Natural killer cell (primary cell): ENCODE measurements at regions not wholly inside any gene's neighbourhood (a gene's known extent, or its start where the extent isn't known, plus 50 kb on each side); places are given as distances from the start of the nearest gene placed in this dataset.
"Not testable (repeated sequence)": the region's sequence is repeated elsewhere in the genome, so short reads cannot be mapped to it uniquely, and the experiment has no call there.

Experiments
- ATAC-seq, 3 donors: fragments of 150-1000 bp in 2 of 3; fragments of 200-7000 bp in 1 of 3; cut with Tn5 transposase; 1 replicate in 1 of 3; 2 replicates in 2 of 3; pipeline ENCODE4 v1.10.0; 2021; ENCODE audit warnings: mild to moderate bottlenecking in 2 of 3, moderate library complexity in 2 of 3
- DNase-seq, 2 donors: peaks; one replicate each; pipeline versions ENCODE4 v3.0.0 to v3.0.0-alpha.2; 2013 to 2021; ENCODE audit warnings: mixed read lengths in 1 of 2
- H3K27ac ChIP-seq: one replicate; pipeline ENCODE4 v1.5.1; 2013; ENCODE audit warnings: mild to moderate bottlenecking, low read length
- H3K27me3 ChIP-seq: one replicate; pipeline ENCODE4 v1.6.1; 2013; ENCODE audit warnings: low read length; ENCODE audit not compliant: control insufficient read depth, insufficient read depth
- H3K36me3 ChIP-seq: one replicate; pipeline ENCODE4 v1.6.1; 2013; ENCODE audit warnings: low read length; ENCODE audit not compliant: control insufficient read depth, insufficient read depth
- H3K4me1 ChIP-seq: one replicate; pipeline ENCODE4 v1.6.1; 2013; ENCODE audit warnings: low read length; ENCODE audit not compliant: control insufficient read depth, insufficient read depth
- H3K4me3 ChIP-seq: one replicate; pipeline ENCODE4 v1.5.1; 2013; ENCODE audit warnings: low read length
- H3K9me3 ChIP-seq: one replicate; pipeline ENCODE4 v1.6.1; 2013; ENCODE audit warnings: low read length; ENCODE audit not compliant: control insufficient read depth, insufficient read depth
- H3K27ac Mint-ChIP-seq, 2 donors: one replicate each; pipeline ENCODE4 v1.8.0; 2022; ENCODE audit warnings: mild to moderate bottlenecking in 2 of 2, mixed read lengths in 2 of 2, moderate library complexity in 1 of 2
- H3K27me3 Mint-ChIP-seq, 2 donors: one replicate each; pipeline ENCODE4 v1.8.0; 2022; ENCODE audit warnings: low read depth in 2 of 2, mixed read lengths in 2 of 2
- H3K36me3 Mint-ChIP-seq: one replicate; pipeline ENCODE4 v1.8.0; 2022; ENCODE audit warnings: mixed read lengths
- H3K4me1 Mint-ChIP-seq, 2 donors: one replicate each; pipeline ENCODE4 v1.8.0; 2022; ENCODE audit warnings: mixed read lengths in 2 of 2
- H3K4me3 Mint-ChIP-seq: one replicate; pipeline ENCODE4 v1.8.0; 2022; ENCODE audit warnings: mild to moderate bottlenecking, moderate library complexity, mixed read lengths
- H3K9me3 Mint-ChIP-seq, 2 donors: one replicate each; pipeline ENCODE4 v1.8.0; 2022; ENCODE audit warnings: mixed read lengths in 2 of 2
- WGBS: methylation state at CpG from one replicate; pipeline ENCODE4 v1.1.7; 2013; ENCODE audit warnings: missing lambda C conversion rate; ENCODE audit not compliant: insufficient coverage; 5-methylcytosine and 5-hydroxymethylcytosine counted together
- intact Hi-C: fragments of 100-400 bp; cut with micrococcal nuclease; formaldehyde crosslinking; loops from one replicate; pipeline ENCODE4 v1.14.2; 2022
- TF ChIP-seq, protein P1 (sequence below): fragments of 200-600 bp; IDR thresholded peaks from one replicate; pipeline ENCODE4 v1.8.0; 2022; ENCODE audit warnings: antibody characterized with exemption

DNA sequence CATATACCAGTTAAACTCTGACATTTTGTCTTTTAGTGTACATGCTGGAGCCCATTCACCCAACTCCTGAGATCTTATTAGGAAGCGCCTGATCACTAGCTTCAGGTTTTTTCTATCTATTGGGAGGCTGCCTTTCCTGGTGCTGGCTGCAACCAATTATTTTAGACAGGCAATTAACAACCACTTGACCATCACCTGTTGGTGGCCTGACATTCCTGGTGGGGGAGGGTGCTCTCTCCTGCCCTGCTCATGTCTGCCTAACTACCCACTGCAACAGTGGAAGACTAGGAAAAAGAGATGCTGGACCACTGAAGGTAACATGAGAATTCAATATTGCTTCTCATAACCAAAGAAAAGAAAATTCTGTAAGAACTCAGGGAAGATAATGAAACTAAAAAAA lies 190.3 kb upstream of the GRM3 start:
- no peak overlapping the region for H3K4me3 Mint-ChIP-seq
- H3K4me1 Mint-ChIP-seq = no peaks in the 10 kb centered on the region
- no peaks in the 10 kb centered on the region for H3K27me3 Mint-ChIP-seq
- ATAC-seq (no peak), DNase-seq (no peak)
- no peak overlapping the region for H3K27ac Mint-ChIP-seq
- H3K9me3 Mint-ChIP-seq = peaks cover 4 to 8% of the 10 kb centered on the region in 2 donors
- 100% methylated on average over 1 of the region's 1 CpG for WGBS
- TF ChIP-seq, protein P1, sequence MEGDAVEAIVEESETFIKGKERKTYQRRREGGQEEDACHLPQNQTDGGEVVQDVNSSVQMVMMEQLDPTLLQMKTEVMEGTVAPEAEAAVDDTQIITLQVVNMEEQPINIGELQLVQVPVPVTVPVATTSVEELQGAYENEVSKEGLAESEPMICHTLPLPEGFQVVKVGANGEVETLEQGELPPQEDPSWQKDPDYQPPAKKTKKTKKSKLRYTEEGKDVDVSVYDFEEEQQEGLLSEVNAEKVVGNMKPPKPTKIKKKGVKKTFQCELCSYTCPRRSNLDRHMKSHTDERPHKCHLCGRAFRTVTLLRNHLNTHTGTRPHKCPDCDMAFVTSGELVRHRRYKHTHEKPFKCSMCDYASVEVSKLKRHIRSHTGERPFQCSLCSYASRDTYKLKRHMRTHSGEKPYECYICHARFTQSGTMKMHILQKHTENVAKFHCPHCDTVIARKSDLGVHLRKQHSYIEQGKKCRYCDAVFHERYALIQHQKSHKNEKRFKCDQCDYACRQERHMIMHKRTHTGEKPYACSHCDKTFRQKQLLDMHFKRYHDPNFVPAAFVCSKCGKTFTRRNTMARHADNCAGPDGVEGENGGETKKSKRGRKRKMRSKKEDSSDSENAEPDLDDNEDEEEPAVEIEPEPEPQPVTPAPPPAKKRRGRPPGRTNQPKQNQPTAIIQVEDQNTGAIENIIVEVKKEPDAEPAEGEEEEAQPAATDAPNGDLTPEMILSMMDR = no peak
- Histone ChIP-seq H3K9me3 (no peaks in the 10 kb centered on the region), H3K4me1 (no peaks in the 10 kb centered on the region), H3K36me3 (no peaks in the 10 kb centered on the region), H3K4me3 (no peak overlapping the region), H3K27ac (no peak overlapping the region), H3K27me3 (no peaks in the 10 kb centered on the region)
- intact Hi-C loops = no loop called here
- H3K36me3 Mint-ChIP-seq = no peaks in the 10 kb centered on the region

DNA sequence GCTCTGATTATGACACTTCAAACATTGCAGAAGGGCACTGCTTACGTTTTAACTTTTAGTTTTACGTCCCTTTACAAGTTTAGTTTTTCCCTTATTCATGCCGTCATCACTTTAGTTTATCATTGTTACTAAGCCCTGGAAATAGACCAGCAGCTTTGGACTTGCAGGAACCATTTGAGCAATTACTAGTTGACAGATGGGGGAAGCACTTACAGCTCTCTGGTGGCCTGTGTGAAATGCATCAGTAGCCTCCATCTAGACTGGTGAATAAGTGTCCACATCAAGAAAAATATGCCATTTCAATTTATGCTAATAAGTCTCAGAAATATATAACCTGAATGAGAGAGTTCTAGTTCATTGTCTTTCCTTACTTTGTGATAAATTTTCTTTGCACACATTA lies 194.9 kb upstream of the GRM3 start:
- TF ChIP-seq, protein P1 = no peak
- H3K36me3 Mint-ChIP-seq = no peaks in the 10 kb centered on the region
- no peak overlapping the region for H3K27ac Mint-ChIP-seq
- intact Hi-C loops = no loop called here
- H3K27me3 Mint-ChIP-seq = no peaks in the 10 kb centered on the region
- 79% methylated on average over 3 of the region's 3 CpGs for WGBS
- Histone ChIP-seq H3K9me3 (no peaks in the 10 kb centered on the region), H3K36me3 (no peaks in the 10 kb centered on the region), H3K27me3 (no peaks in the 10 kb centered on the region), H3K4me3 (no peak overlapping the region), H3K4me1 (no peaks in the 10 kb centered on the region), H3K27ac (no peak overlapping the region)
- H3K9me3 Mint-ChIP-seq = peaks cover 12 to 16% of the 10 kb centered on the region in 2 donors
- H3K4me1 Mint-ChIP-seq = no peaks in the 10 kb centered on the region
- ATAC-seq (no peak), DNase-seq (no peak)
- no peak overlapping the region for H3K4me3 Mint-ChIP-seq

DNA sequence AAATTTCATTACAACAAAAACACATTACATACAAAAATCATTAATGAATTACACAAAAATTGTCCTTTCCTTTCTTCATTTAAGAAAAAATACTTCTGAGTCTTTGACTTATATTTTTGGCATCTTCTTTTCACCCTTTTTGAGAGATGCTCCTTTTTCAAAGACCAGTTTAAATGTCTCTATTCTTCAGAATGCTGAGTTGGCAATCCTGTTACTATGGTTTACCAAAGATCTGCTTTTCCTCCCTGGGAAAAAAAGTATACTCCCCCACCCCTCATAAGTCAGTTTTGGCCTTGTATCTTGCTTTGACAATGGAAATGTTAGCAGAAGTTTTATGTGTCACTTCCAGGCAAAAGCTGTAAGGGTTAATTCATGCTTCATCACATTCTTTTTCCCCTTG lies 198.4 kb upstream of the GRM3 start:
- H3K4me1 ChIP-seq = no peaks in the 10 kb centered on the region
- H3K9me3 ChIP-seq = no peaks in the 10 kb centered on the region
- H3K27me3 Mint-ChIP-seq = no peaks in the 10 kb centered on the region
- H3K36me3 Mint-ChIP-seq = no peaks in the 10 kb centered on the region
- intact Hi-C loops = no loop called here
- H3K4me1 Mint-ChIP-seq = no peaks in the 10 kb centered on the region
- TF ChIP-seq, protein P1 = no peak
- no peak overlapping the region for H3K27ac ChIP-seq
- H3K27ac Mint-ChIP-seq = no peak overlapping the region
- no peaks in the 10 kb centered on the region for H3K36me3 ChIP-seq
- ATAC-seq = no peak
- DNase-seq = no peak
- no peak overlapping the region for H3K4me3 Mint-ChIP-seq
- H3K27me3 ChIP-seq = no peaks in the 10 kb centered on the region
- H3K9me3 Mint-ChIP-seq = peaks cover 15 to 17% of the 10 kb centered on the region in 2 donors
- H3K4me3 ChIP-seq = no peak overlapping the region

DNA sequence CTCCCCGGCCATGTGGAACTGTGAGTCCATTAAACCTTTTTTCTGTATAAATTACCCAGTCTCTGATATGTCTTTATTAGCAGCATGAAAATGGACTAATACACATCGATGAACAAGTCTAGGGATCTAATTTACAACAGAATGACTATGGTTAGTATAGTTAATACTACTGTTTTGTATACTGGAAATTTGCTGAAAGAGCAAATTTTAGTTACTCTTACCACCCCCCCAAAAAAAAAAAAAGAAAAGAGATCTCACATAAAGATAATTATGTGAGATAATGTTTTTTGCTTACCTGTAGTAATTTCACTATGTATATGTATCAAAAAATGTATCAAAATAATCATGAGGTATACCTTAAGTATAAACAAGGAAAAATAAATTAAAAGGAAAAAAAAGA lies 199.5 kb upstream of the GRM3 start:
- TF ChIP-seq, protein P1 = no peak
- Mint-ChIP-seq H3K27ac (no peak overlapping the region), H3K36me3 (no peaks in the 10 kb centered on the region), H3K27me3 (no peaks in the 10 kb centered on the region), H3K4me1 (no peaks in the 10 kb centered on the region), H3K9me3 (peaks cover 15% of the 10 kb centered on the region in 2 donors), H3K4me3 (no peak overlapping the region)
- ATAC-seq (no peak), DNase-seq (no peak)
- H3K27me3 ChIP-seq = no peaks in the 10 kb centered on the region
- H3K4me3 ChIP-seq = no peak overlapping the region
- no peaks in the 10 kb centered on the region for H3K9me3 ChIP-seq
- no peaks in the 10 kb centered on the region for H3K36me3 ChIP-seq
- no peaks in the 10 kb centered on the region for H3K4me1 ChIP-seq
- 89% methylated on average over 1 of the region's 2 CpGs for WGBS
- no peak overlapping the region for H3K27ac ChIP-seq
- intact Hi-C loops = no loop called here

DNA sequence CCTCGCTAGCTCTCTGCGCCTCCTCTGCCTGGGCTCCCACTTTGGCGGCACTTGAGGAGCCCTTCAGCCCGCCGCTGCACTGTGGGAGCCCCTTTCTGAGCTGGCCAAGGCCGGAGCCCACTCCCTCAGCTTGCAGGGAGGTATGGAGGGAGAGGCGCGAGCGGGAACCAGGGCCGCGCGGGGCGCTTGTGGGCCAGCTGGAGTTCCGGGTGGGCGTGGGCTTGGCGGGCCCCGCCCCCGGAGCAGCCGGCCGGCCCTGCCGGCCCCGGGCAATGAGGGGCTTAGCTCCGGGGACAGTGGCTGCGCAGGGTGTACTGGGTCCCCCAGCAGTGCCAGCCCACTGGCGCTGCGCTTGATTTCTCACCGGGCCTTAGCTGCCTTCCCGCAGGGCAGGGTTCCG lies 203.3 kb upstream of the GRM3 start:
- ATAC-seq, H3K36me3 ChIP-seq, H3K27me3 ChIP-seq, H3K27ac ChIP-seq, H3K4me3 ChIP-seq, intact Hi-C loops, H3K4me3 Mint-ChIP-seq, H3K27me3 Mint-ChIP-seq, H3K4me1 ChIP-seq, H3K36me3 Mint-ChIP-seq, H3K9me3 ChIP-seq, H3K4me1 Mint-ChIP-seq, H3K27ac Mint-ChIP-seq, DNase-seq: not testable (repeated sequence)
- WGBS = 91% methylated on average over 29 of the region's 29 CpGs
- peaks cover 9 to 21% of the 10 kb centered on the region in 2 donors for H3K9me3 Mint-ChIP-seq
